ENCODE measurements at regions not wholly inside any gene's neighbourhood (a gene's known extent, or its start where the extent isn't known, plus 50 kb on each side); places are given as distances from the start of the nearest gene placed in this dataset.

GRCh38 chr4:17109126-17109525 is 210.7 kb upstream of the LDB2 start:
- no peak overlapping the region for H3K9ac ChIP-seq (ENCODE audit: control insufficient read depth, insufficient read depth, low read length)
- POLR2A ChIA-PET = no interaction called here
- FAIRE-seq (no peak), ATAC-seq (no peak), DNase-seq (ENCODE audit: low read depth, low spot score) (no peak)
- no peak overlapping the region for H3K27ac ChIP-seq (ENCODE audit: control insufficient read depth, insufficient read depth)
- H3K79me2 ChIP-seq (ENCODE audit: control insufficient read depth, insufficient read depth, low read length) = no peaks in the 10 kb centered on the region
- no peaks in the 10 kb centered on the region for H3K36me3 ChIP-seq (ENCODE audit: control insufficient read depth in 2 of 2, insufficient read depth in 2 of 2, low read length in 1 of 2)
- WGBS (ENCODE audit: insufficient coverage, insufficient replicate concordance, low lambda C conversion rate, missing lambda C conversion rate) = 26% methylated on average over 2 of the region's 2 CpGs
- intact Hi-C loops (cut with micrococcal nuclease; ENCODE audit: unreplicated experiment) (no loop called here), in situ Hi-C loops (cut with MboI) (no loop called here)
- SMC1A ChIA-PET (ENCODE audit: uncharacterized antibody, unreplicated experiment) = no interaction called here
- no peaks in the 10 kb centered on the region for H3K27me3 ChIP-seq (replicated peaks in 1 of 2; ENCODE audit: control insufficient read depth in 2 of 2, insufficient read depth in 2 of 2, low read length in 1 of 2)
- H3K4me3 ChIP-seq = no peak overlapping the region
- RAD21 ChIA-PET (ENCODE audit: unreplicated experiment) = no interaction called here
- TF ChIP-seq ETV6 (conservative IDR thresholded peaks at IDR 0.05 in 1 of 2, IDR thresholded peaks at IDR 0.05 in 1 of 2; ENCODE audit: borderline replicate concordance in 1 of 2, low read depth in 1 of 2) (no peak), BRCA1 (IDR thresholded peaks at IDR 0.05; ENCODE audit: low read depth, low read length) (no peak), FOXM1 (IDR thresholded peaks at IDR 0.05; ENCODE audit: low read depth, low read length) (no peak), BHLHE40 (IDR thresholded peaks at IDR 0.05; ENCODE audit: borderline replicate concordance in 1 of 2, low read depth in 2 of 2, low read length in 1 of 2) (no peak), SUZ12 (IDR thresholded peaks at IDR 0.05; ENCODE audit: unreplicated experiment) (no peak), USF1 (IDR thresholded peaks at IDR 0.05; ENCODE audit: borderline replicate concordance, extremely low read length, insufficient read depth, low read depth, low read length) (no peak), ZBED1 (IDR thresholded peaks at IDR 0.05; ENCODE audit: borderline replicate concordance) (no peak), TAF1 (IDR thresholded peaks at IDR 0.05; ENCODE audit: borderline replicate concordance, low read depth, low read length) (no peak), ZBTB4 (CRISPR knock-in tag; IDR thresholded peaks at IDR 0.05) (no peak), MLLT1 (IDR thresholded peaks at IDR 0.05) (no peak), SRF (IDR thresholded peaks at IDR 0.05; ENCODE audit: low read depth in 2 of 2, low read length in 2 of 2) (no peak), HSF1 (IDR thresholded peaks at IDR 0.05; ENCODE audit: low read depth, low read length) (no peak), ZNF207 (IDR thresholded peaks at IDR 0.05; ENCODE audit: borderline replicate concordance) (no peak), PKNOX1 (IDR thresholded peaks at IDR 0.05) (no peak), SIN3A (IDR thresholded peaks at IDR 0.05; ENCODE audit: low read depth, low read length) (no peak), TBL1XR1 (IDR thresholded peaks at IDR 0.05; ENCODE audit: low read depth, low read length) (no peak)
- H3K9me3 ChIP-seq (replicated peaks; ENCODE audit: control insufficient read depth, insufficient read depth, low read length) = no peaks in the 10 kb centered on the region
- CTCF ChIA-PET = no interaction called here
- no TSS peak for BruUV-seq (replicated peaks)
- no peaks in the 10 kb centered on the region for H3K4me1 ChIP-seq (ENCODE audit: control insufficient read depth, insufficient read depth, low read length)
- no peak overlapping the region for H2AFZ ChIP-seq (ENCODE audit: control insufficient read depth, low read depth, low read length)
- no peak overlapping the region for H3K4me2 ChIP-seq (ENCODE audit: control insufficient read depth, insufficient read depth)
- no peaks in the 10 kb centered on the region for H4K20me1 ChIP-seq (ENCODE audit: control insufficient read depth, insufficient read depth)
